Ovary (tissue), 3 donors: ENCODE measurements at regions not wholly inside any gene's neighbourhood (a gene's known extent, or its start where the extent isn't known, plus 50 kb on each side); places are given as distances from the start of the nearest gene placed in this dataset.

ENCODE experiments used
- POLR2A ChIP-seq: fragments of 450-650 bp; IDR thresholded peaks from one replicate; pipeline ENCODE4 v1.6.1; 2017; ENCODE audit warnings: antibody characterized with exemption, mild to moderate bottlenecking, moderate library complexity
- TF ChIP-seq, protein P1 (sequence below), 3 donors: fragments of 450-650 bp in 2 of 3; fragments of 200-600 bp in 1 of 3; IDR thresholded peaks; one replicate each; pipeline versions ENCODE4 v1.5.1 to v1.8.0; 2016 to 2022; ENCODE audit warnings: antibody characterized with exemption in 3 of 3, mild to moderate bottlenecking in 1 of 3
- donor health status: DM: no; HTN: no; CAD: no.

- TF ChIP-seq, protein P1, sequence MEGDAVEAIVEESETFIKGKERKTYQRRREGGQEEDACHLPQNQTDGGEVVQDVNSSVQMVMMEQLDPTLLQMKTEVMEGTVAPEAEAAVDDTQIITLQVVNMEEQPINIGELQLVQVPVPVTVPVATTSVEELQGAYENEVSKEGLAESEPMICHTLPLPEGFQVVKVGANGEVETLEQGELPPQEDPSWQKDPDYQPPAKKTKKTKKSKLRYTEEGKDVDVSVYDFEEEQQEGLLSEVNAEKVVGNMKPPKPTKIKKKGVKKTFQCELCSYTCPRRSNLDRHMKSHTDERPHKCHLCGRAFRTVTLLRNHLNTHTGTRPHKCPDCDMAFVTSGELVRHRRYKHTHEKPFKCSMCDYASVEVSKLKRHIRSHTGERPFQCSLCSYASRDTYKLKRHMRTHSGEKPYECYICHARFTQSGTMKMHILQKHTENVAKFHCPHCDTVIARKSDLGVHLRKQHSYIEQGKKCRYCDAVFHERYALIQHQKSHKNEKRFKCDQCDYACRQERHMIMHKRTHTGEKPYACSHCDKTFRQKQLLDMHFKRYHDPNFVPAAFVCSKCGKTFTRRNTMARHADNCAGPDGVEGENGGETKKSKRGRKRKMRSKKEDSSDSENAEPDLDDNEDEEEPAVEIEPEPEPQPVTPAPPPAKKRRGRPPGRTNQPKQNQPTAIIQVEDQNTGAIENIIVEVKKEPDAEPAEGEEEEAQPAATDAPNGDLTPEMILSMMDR (IDR thresholded peaks at IDR 0.05): no peak
- TF ChIP-seq POLR2A: no peak
These were observed 248.2 kb downstream of the QKI start for GRCh38 chr6:163662604-163663225.
